Stimulated activated effector memory CD8-positive, alpha-beta T cell treated with anti-CD3 and anti-CD28 coated beads, Interleukin-12 subunit alpha, Interleukin-12 subunit beta, amount 100 ng/mL, for 72 hours (primary cell): ENCODE measurements at regions not wholly inside any gene's neighbourhood (a gene's known extent, or its start where the extent isn't known, plus 50 kb on each side); places are given as distances from the start of the nearest gene placed in this dataset.
"Not testable (repeated sequence)": the region's sequence is repeated elsewhere in the genome, so short reads cannot be mapped to it uniquely, and the experiment has no call there.

Experiments
- ATAC-seq: fragments of 150-1000 bp; cut with Tn5 transposase; 2 replicates; pipeline ENCODE4 v1.10.0; 2021
- DNase-seq, 2 donors: peaks; one replicate each; pipeline ENCODE4 v3.0.0; 2021 to 2022; ENCODE audit warnings: low spot score in 2 of 2
- H3K27ac Mint-ChIP-seq: one replicate; pipeline ENCODE4 v1.8.0; 2022; ENCODE audit warnings: mild to moderate bottlenecking, mixed read lengths
- H3K36me3 Mint-ChIP-seq: one replicate; pipeline ENCODE4 v1.8.0; 2022; ENCODE audit warnings: mild to moderate bottlenecking, mixed read lengths
- H3K4me1 Mint-ChIP-seq: one replicate; pipeline ENCODE4 v1.8.0; 2022; ENCODE audit warnings: mixed read lengths
- H3K4me3 Mint-ChIP-seq: one replicate; pipeline ENCODE4 v1.8.0; 2022; ENCODE audit warnings: mild to moderate bottlenecking, mixed read lengths
- H3K9me3 Mint-ChIP-seq: one replicate; pipeline ENCODE4 v1.8.0; 2022; ENCODE audit warnings: mixed read lengths

GRCh38 chr5:6548756-6549285 lies 84.0 kb downstream of the NSUN2 start:
- Mint-ChIP-seq H3K36me3 (no peaks in the 10 kb centered on the region), H3K9me3 (peaks cover 3% of the 10 kb centered on the region), H3K4me1 (no peaks in the 10 kb centered on the region), H3K4me3 (no peak overlapping the region), H3K27ac (no peak overlapping the region)
- DNase-seq (peak in 1 of 2 donors; percentile 29), ATAC-seq (no peak)

DNA sequence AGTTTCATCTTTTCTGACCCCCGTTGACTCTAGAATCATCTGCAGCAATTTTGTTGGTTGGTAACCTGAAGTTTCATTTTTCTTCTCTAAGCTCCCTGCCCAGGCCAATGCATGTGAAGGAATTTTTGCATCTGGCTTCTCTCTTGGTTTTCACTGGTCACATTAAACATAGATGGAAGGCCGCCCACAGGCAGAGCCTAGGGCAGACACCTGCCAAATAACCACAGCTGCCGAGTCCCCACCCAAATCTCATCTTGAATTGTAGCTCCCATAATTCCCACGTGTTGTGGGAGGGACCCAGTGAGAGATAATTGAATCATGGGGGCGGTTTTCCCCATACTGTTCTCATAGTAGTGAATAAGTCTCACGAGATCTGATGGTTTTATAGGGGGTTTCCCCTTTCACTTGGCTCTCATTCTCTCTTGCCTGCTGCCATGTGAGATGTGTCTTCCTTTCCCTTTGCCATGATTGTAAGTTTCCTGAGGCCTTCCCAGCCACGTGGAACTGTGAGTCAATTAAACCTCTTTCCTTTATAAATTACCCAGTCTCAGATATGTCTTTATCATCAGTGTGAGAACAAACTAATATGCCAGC lies 84.8 kb downstream of the NSUN2 start:
- not testable (repeated sequence) for H3K36me3 Mint-ChIP-seq, H3K4me1 Mint-ChIP-seq, H3K4me3 Mint-ChIP-seq, ATAC-seq, H3K9me3 Mint-ChIP-seq, H3K27ac Mint-ChIP-seq
- peak in 1 of 2 donors; percentile 30 for DNase-seq

GRCh38 chr5:6547498-6547897 lies 85.3 kb downstream of the NSUN2 start:
- H3K4me1 Mint-ChIP-seq = no peaks in the 10 kb centered on the region
- DNase-seq (peak in 1 of 2 donors; percentile 18), ATAC-seq (no peak)
- no peak overlapping the region for H3K4me3 Mint-ChIP-seq
- H3K27ac Mint-ChIP-seq = no peak overlapping the region
- no peaks in the 10 kb centered on the region for H3K36me3 Mint-ChIP-seq
- H3K9me3 Mint-ChIP-seq = peaks cover 3% of the 10 kb centered on the region

- no peak for ATAC-seq
- Mint-ChIP-seq H3K36me3 (no peaks in the 10 kb centered on the region), H3K4me3 (no peak overlapping the region)
Observed at GRCh38 chr5:6545770-6546690, 86.8 kb downstream of the NSUN2 start.

DNA sequence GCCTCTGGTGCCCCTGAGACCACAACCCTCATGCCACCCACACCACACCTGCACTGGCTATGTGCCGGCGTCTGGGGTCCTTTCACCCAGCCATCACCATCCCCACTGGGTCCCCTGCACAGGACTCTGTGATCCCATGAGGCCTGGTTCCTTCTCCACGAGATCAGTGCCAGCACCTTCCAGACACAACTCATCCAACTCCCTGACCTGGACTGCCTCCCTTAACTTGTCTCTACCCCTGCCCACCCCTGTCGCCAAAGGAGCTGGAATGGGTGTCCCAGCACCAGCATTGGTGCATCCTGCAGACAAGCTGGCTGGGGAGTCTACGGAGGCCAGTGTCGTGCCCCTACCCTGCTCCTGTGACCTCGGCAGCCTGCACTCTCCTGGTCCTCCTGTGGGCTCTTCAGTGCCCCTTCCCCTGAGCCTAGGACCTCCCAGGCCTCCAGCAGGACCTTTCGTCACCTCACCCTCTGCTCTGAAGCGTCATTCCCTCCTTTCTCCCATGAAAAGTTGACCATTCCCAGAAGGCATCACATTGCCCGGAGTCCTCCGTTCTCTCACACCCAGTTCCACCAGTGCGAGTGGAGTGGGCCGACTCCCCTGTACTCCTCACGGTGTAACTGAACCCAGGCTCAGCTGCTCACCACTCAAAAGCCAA lies 87.7 kb downstream of the NSUN2 start:
- ATAC-seq (no peak), DNase-seq (no peak)
- Mint-ChIP-seq H3K4me3 (no peak overlapping the region), H3K27ac (no peak overlapping the region), H3K36me3 (no peaks in the 10 kb centered on the region), H3K4me1 (no peaks in the 10 kb centered on the region), H3K9me3 (peaks cover 3% of the 10 kb centered on the region)

More at GRCh38 chr5:6545770-6546690, 86.8 kb downstream of the NSUN2 start:
- H3K27ac Mint-ChIP-seq = no peak overlapping the region
- peaks cover 3% of the 10 kb centered on the region for H3K9me3 Mint-ChIP-seq
- H3K4me1 Mint-ChIP-seq = no peaks in the 10 kb centered on the region
- DNase-seq = peak in 1 of 2 donors; percentile 12

GRCh38 chr5:6544561-6544935 lies 88.3 kb downstream of the NSUN2 start:
- H3K9me3 Mint-ChIP-seq = peaks cover 3% of the 10 kb centered on the region
- ATAC-seq (no peak), DNase-seq (no peak)
- H3K4me1 Mint-ChIP-seq = no peaks in the 10 kb centered on the region
- no peaks in the 10 kb centered on the region for H3K36me3 Mint-ChIP-seq
- no peak overlapping the region for H3K27ac Mint-ChIP-seq
- no peak overlapping the region for H3K4me3 Mint-ChIP-seq
